Endodermal cell (in vitro differentiated cells): ENCODE measurements at regions not wholly inside any gene's neighbourhood (a gene's known extent, or its start where the extent isn't known, plus 50 kb on each side); places are given as distances from the start of the nearest gene placed in this dataset.
A peak's percentile ranks its signal among the peaks of the same experiment; 100 is the strongest.

Source experiments
- DNase-seq: peaks from one replicate; pipeline ENCODE4 v3.0.0-alpha.2; 2017
- H3K27ac ChIP-seq: 2 replicates; pipeline ENCODE4 v1.5.1; 2013; ENCODE audit warnings: mild to moderate bottlenecking, low read depth, low read length, moderate library complexity
- H3K27me3 ChIP-seq: 2 replicates; pipeline ENCODE4 v1.6.1; 2013; ENCODE audit warnings: mild to moderate bottlenecking, low read length, moderate library complexity; ENCODE audit not compliant: insufficient read depth, control insufficient read depth, poor library complexity, severe bottlenecking
- H3K36me3 ChIP-seq: 2 replicates; pipeline ENCODE4 v1.7.0; 2013; ENCODE audit warnings: mild to moderate bottlenecking, low read length, moderate library complexity; ENCODE audit not compliant: control insufficient read depth, insufficient read depth
- H3K4me1 ChIP-seq: one replicate; pipeline ENCODE4 v1.7.0; 2013; ENCODE audit warnings: low read length; ENCODE audit not compliant: control insufficient read depth, insufficient read depth
- H3K4me3 ChIP-seq: 2 replicates; pipeline ENCODE4 v1.5.1; 2013; ENCODE audit warnings: mild to moderate bottlenecking, low read length, moderate library complexity
- H3K9ac ChIP-seq: 2 replicates; pipeline ENCODE4 v1.6.1; 2013; ENCODE audit warnings: mild to moderate bottlenecking, low read length, moderate library complexity; ENCODE audit not compliant: poor library complexity, severe bottlenecking; ENCODE audit errors: extremely low read depth
- H3K9me3 ChIP-seq: 2 replicates; pipeline ENCODE4 v1.6.1; 2013; ENCODE audit warnings: mild to moderate bottlenecking, low read length, moderate library complexity; ENCODE audit not compliant: control insufficient read depth
- H3K27ac Mint-ChIP-seq: 2 replicates; pipeline ENCODE4 v1.8.0; 2020; ENCODE audit warnings: mixed read lengths
- H3K27me3 Mint-ChIP-seq: 2 replicates; pipeline ENCODE4 v1.8.0; 2021; ENCODE audit warnings: mild to moderate bottlenecking, mixed read lengths; ENCODE audit not compliant: insufficient read depth
- H3K36me3 Mint-ChIP-seq: 2 replicates; pipeline ENCODE4 v1.8.0; 2020; ENCODE audit warnings: low read depth, mixed read lengths
- H3K4me1 Mint-ChIP-seq: 2 replicates; pipeline ENCODE4 v1.8.0; 2020; ENCODE audit warnings: mixed read lengths
- H3K4me3 Mint-ChIP-seq: 2 replicates; pipeline ENCODE4 v1.8.0; 2020; ENCODE audit warnings: mild to moderate bottlenecking, moderate library complexity, mixed read lengths
- H3K9me3 Mint-ChIP-seq: 2 replicates; pipeline ENCODE4 v1.8.0; 2020; ENCODE audit warnings: mild to moderate bottlenecking, mixed read lengths
- WGBS, 2 experiments: methylation state at CpG; one replicate each; pipeline versions ENCODE4 v1.1.5 to v1.1.7; 2013; ENCODE audit warnings: missing lambda C conversion rate in 2 of 2, mixed read lengths in 1 of 2; ENCODE audit not compliant: insufficient coverage in 1 of 2, insufficient read length in 1 of 2; 5-methylcytosine and 5-hydroxymethylcytosine counted together
- TF ChIP-seq, protein P1 (sequence below): fragments of 200-600 bp; sonication (generic); conservative IDR thresholded peaks from 2 replicates; pipeline ENCODE4 v1.5.0; 2021; ENCODE audit warnings: antibody characterized with exemption, mild to moderate bottlenecking

DNA sequence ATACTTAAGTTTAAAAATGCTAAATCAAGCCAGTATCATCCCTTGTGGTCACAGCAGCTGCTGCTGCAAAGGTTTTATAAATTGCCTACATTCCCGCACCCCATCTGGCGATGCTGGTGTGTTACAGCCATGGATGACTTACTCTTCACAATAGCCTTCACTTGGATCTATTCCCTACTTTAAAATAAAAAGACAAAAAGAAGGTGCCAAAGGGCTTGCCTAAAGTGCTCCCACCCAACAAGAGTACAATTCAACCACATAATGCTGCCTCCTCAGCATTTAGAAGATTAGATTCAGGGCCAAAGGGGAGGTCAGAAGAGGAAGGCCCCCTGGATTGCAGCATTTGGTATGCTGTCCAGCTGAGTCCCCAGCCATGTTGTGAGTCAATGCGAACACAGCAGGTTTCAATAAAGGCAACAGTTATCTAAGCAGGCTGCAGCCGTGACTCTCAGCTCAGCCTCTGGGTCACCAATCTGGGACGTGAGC, 176.1 kb downstream of the DAD1 start:
- Histone ChIP-seq H3K36me3 (no peaks in the 10 kb centered on the region), H3K4me1 (no peaks in the 10 kb centered on the region), H3K4me3 (no peak overlapping the region), H3K27me3 (no peaks in the 10 kb centered on the region), H3K27ac (peak overlapping the region; percentile 22), H3K9me3 (no peaks in the 10 kb centered on the region), H3K9ac (no peak overlapping the region)
- H3K36me3 Mint-ChIP-seq, result no peaks in the 10 kb centered on the region
- 56 to 80% methylated on average over 4 to 5 of the region's 5 CpGs for WGBS, 2 experiments
- H3K4me3 Mint-ChIP-seq, result no peak overlapping the region
- DNase-seq, result peak; percentile 58
- TF ChIP-seq, protein P1, sequence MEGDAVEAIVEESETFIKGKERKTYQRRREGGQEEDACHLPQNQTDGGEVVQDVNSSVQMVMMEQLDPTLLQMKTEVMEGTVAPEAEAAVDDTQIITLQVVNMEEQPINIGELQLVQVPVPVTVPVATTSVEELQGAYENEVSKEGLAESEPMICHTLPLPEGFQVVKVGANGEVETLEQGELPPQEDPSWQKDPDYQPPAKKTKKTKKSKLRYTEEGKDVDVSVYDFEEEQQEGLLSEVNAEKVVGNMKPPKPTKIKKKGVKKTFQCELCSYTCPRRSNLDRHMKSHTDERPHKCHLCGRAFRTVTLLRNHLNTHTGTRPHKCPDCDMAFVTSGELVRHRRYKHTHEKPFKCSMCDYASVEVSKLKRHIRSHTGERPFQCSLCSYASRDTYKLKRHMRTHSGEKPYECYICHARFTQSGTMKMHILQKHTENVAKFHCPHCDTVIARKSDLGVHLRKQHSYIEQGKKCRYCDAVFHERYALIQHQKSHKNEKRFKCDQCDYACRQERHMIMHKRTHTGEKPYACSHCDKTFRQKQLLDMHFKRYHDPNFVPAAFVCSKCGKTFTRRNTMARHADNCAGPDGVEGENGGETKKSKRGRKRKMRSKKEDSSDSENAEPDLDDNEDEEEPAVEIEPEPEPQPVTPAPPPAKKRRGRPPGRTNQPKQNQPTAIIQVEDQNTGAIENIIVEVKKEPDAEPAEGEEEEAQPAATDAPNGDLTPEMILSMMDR, result peak; percentile 29
- no peak overlapping the region for H3K27ac Mint-ChIP-seq
- no peaks in the 10 kb centered on the region for H3K27me3 Mint-ChIP-seq
- H3K4me1 Mint-ChIP-seq, result peaks cover 22% of the 10 kb centered on the region
- no peaks in the 10 kb centered on the region for H3K9me3 Mint-ChIP-seq

DNA sequence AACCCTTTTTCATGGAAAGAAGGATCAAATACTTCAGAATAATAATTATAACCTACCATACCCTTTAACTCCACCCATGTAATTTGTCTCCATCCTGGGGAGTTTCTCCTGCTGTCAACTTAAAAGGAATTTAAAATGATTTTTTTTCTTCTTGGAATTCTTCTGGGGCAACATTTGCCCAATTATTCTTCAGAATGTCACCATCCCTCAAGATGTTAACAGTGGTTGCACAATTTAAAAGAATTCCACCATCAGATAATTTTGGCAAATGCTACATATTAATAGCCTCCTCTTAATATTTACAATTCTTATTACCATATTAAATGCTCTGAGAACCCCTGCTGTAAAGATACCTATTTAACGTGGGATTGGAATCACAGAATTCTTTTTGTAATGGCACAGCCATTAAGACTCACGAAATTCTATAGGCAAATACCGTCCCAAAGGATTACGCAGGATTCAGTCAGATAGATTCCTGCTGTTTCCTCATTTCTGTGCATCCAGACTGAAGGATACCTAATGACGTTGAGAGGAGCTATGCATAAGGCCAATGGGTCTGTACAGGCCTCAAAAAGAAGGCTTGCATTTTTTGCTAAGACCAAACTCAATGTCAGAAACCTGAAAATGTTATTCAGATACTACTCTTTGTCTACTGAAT, 177.5 kb downstream of the DAD1 start:
- H3K27ac ChIP-seq, result no peak overlapping the region
- WGBS, 2 experiments, result 92 to 93% methylated on average over 5 of the region's 5 CpGs
- Mint-ChIP-seq H3K9me3 (no peaks in the 10 kb centered on the region), H3K4me1 (peaks cover 16% of the 10 kb centered on the region), H3K27ac (no peak overlapping the region), H3K27me3 (no peaks in the 10 kb centered on the region), H3K36me3 (no peaks in the 10 kb centered on the region), H3K4me3 (no peak overlapping the region)
- H3K9me3 ChIP-seq, result no peaks in the 10 kb centered on the region
- H3K9ac ChIP-seq, result no peak overlapping the region
- no peaks in the 10 kb centered on the region for H3K36me3 ChIP-seq
- no peaks in the 10 kb centered on the region for H3K4me1 ChIP-seq
- no peaks in the 10 kb centered on the region for H3K27me3 ChIP-seq
- H3K4me3 ChIP-seq, result no peak overlapping the region
- no peak for DNase-seq
- TF ChIP-seq, protein P1, result no peak

DNA sequence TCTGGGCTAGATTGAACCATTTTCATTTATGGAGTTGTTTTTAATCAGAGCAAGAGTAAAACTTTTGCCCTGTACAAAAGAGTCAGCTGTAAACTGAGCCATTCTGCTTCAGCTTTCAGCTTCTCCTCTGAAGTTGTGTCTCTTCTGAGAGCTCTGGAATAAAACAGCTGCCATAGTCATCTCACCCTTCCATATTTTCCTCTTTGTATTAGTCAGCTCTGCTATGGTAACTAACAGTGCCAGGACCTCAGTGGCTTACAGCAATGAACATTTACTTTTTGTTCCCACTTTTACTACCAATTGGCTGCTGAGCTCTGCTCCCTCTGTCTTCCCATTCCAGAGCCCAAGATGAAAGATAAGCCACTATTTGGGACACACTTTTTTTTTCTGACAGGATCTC, 178.5 kb downstream of the DAD1 start:
- TF ChIP-seq, protein P1, result no peak
- H3K27me3 ChIP-seq, result no peaks in the 10 kb centered on the region
- H3K9ac ChIP-seq, result no peak overlapping the region
- no peak for DNase-seq
- no peak overlapping the region for H3K4me3 ChIP-seq
- no peaks in the 10 kb centered on the region for H3K9me3 ChIP-seq
- no peak overlapping the region for H3K27ac Mint-ChIP-seq
- no peaks in the 10 kb centered on the region for H3K4me1 ChIP-seq
- H3K27ac ChIP-seq, result no peak overlapping the region
- H3K27me3 Mint-ChIP-seq, result no peaks in the 10 kb centered on the region
- no peaks in the 10 kb centered on the region for H3K36me3 ChIP-seq
- no peaks in the 10 kb centered on the region for H3K36me3 Mint-ChIP-seq
- no peak overlapping the region for H3K4me3 Mint-ChIP-seq
- H3K4me1 Mint-ChIP-seq, result peaks cover 9% of the 10 kb centered on the region
- H3K9me3 Mint-ChIP-seq, result no peaks in the 10 kb centered on the region
